Erythroblast (primary cell): ENCODE measurements at regions not wholly inside any gene's neighbourhood (a gene's known extent, or its start where the extent isn't known, plus 50 kb on each side); places are given as distances from the start of the nearest gene placed in this dataset.

Experiments
- GATA1 ChIP-seq: IDR thresholded peaks from 2 replicates; pipeline ENCODE4 v1.6.1; 2011; ENCODE audit warnings: low read depth, mild to moderate bottlenecking, control low read depth, low read length, moderate library complexity
- POLR2A ChIP-seq: IDR thresholded peaks from 2 replicates; pipeline ENCODE4 v1.6.1; 2011; ENCODE audit warnings: mild to moderate bottlenecking, low read length

DNA sequence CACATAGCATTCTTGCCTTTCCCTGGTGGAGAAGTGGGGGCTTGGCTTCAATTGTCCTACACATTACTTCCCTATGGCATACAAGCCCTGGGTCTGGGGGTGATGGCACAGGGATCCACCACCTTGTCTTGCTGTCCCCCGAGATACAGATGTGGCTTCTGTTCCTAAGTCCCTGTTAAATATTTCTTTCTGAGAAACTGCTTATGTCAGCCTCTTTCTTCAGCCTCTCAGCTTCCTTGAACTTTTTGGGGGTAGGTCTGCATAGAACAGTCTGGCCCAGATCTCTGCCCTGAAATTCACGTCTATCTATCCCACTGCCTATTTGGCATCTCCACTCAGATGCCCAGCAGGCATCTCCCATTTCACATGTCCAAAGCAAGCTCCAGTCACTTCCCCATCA is 177.4 kb downstream of the SCP2D1 start:
- TF ChIP-seq GATA1, result no peak
- TF ChIP-seq POLR2A, result no peak
